NCI-H748 (cell line): ENCODE measurements at regions not wholly inside any gene's neighbourhood (a gene's known extent, or its start where the extent isn't known, plus 50 kb on each side); places are given as distances from the start of the nearest gene placed in this dataset.
"Not testable (repeated sequence)": the region's sequence is repeated elsewhere in the genome, so short reads cannot be mapped to it uniquely, and the experiment has no call there.

ENCODE experiments used
- DNase-seq: peaks from one replicate; lab custom pipeline; 2025; ENCODE audit not compliant: unreplicated experiment; lab: John Stamatoyannopoulos, UW

DNA sequence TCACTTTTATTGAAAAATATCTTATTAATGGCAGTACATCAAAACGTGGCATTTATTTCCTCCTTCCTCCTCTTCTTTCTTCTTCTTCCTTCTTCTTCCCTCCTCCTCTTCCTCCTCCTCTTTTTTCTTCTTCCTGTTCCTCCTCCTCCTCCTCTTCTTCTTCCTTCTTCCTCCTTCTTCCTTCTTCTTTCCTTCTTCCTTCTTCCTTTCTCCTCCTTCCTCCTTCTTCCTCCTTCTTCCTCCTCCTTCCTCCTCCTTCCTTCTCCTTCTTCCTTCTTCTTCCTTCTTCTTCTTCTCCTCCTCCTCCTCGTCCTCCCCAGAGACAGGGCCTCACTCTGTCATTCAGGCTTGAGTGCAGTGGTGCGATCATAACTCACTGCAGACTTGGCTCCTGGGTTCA lies 457.2 kb downstream of the AEBP2 start:
- no peak for DNase-seq

DNA sequence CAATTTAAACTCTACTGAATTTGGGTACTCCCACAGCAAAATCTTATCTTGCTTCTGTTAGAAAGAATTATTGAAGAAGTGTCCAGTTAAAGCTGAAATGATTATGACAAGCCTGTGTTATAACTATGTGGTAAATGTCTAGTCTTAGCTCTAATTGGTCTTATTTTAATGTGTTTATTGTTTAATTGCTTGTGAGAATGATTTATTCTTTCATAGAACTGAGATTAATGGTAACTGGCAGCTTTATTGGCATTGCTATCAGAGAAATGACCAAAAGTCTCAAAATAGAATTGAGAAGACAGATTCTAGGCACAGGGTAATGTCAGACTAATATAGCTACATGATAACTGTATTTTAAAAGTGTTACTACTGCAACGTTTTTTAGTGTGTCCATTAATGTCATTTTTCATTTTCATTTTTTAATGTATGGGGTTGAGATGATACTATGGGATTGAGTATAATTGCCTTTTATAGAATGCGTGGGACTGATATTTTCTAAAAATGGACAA lies 458.7 kb downstream of the AEBP2 start:
- no peak for DNase-seq

DNA sequence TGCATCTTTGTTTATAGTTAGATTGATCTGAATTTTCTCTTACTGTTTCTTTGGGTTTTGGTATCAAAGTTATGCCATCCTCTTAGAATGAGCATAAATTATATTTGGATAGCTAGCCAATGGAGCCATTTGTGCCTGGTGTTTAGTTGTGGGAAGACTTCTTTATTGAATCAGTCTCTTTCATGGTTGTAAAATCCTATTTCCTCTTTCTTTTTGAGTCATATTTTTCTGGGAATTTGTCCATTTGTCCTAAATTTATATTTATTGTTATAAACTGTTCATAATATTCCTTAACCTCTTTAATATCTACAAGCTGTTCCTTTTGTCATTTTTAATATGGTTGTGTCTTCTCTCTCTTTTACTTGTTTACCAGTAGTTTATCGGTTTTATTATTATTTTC lies 462.5 kb downstream of the AEBP2 start:
- DNase-seq: no peak

DNA sequence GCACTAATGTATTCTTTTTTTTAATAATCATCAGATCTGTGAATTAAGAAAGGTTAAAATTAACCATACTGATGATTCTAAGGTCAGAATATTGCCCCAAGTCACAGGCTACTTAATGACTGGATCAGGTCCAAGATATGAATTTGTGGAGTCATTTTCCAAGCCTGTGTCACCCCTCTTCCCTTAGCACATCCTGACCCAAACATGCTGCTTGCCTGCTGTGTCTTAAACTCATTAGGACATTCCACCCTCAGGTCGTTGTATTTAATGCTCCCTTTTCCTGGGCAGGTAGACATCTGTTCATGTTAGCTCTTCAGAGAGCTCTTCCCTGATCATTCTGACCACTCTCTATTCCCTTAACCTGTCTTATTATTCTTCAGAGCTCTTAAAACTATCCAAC lies 463.5 kb upstream of the PDE3A start:
- DNase-seq: no peak

DNA sequence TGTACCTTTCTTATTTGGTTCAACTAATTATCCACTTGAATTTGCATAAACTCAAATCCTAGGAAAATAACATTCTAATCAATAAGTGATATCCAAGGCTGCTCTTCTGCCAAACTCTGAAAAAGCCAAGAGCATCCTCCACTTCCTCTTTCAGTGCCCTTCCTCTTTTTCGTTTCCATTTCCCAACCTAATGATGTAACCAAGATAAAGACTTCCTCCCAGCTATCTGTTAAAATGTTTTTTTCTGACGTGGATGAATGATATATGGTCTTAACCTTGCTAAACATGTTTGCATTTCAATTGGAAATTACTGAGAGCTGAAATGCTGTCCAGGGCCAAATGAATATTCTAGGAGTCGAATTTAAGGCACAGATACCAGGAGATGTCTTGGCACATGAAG lies 459.5 kb upstream of the PDE3A start:
- DNase-seq: no peak

DNA sequence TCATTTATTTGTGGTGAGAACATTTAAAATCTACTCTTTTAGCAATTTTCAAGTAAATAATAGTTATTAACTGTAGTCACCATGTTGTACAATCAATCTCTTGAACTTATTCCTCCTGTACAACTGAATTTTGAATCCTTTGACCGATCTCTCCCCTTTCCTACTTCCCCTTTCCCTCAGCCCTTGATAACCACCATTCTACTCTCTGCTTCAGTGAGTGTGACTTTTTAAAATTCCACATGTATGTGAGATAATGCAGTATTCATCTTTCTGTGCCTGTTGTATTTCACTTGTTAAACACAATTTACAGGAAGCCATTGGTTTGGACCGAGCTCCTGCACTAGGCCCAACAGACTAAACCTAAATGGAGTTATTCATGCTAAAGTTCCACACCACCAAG lies 458.9 kb upstream of the PDE3A start:
- DNase-seq: no peak

DNA sequence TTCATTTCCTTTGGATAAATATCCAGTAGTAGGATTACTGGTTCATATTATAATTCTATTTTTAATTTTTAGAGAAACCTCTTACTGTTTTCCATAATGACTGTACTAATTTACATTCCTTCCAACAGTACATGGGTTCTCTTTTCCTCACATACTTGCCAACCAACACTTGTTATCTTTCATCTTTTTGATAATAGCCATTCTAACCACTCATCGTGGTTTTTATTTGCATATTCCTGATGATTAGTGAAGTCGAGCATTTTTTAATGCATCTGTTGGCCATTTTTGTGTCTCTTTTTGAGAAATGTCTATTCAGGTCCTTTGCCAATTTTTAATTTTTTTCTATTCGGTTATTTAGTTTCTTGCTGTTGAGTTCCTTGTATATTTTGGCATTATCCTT lies 457.7 kb upstream of the PDE3A start:
- DNase-seq: no peak

DNA sequence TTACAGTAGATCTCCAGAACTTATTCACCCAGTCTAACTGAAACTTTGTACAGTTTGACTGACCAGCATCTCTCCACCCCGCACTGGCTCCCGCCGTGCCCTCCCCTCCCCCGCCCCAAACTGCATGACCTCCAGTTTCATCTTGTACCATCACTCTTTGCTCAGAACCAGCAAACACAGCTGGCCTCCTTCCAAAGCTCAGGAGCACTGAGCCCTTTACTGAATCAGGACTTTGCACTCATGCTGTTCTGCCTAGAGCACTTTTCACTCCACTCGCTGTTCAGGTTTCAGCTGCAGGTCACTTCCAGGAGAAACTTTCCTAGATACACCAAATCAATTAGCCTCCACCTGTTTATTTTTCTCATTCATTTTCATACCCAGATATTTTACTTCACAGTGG lies 455.3 kb upstream of the PDE3A start:
- peak; percentile 9 for DNase-seq

DNA sequence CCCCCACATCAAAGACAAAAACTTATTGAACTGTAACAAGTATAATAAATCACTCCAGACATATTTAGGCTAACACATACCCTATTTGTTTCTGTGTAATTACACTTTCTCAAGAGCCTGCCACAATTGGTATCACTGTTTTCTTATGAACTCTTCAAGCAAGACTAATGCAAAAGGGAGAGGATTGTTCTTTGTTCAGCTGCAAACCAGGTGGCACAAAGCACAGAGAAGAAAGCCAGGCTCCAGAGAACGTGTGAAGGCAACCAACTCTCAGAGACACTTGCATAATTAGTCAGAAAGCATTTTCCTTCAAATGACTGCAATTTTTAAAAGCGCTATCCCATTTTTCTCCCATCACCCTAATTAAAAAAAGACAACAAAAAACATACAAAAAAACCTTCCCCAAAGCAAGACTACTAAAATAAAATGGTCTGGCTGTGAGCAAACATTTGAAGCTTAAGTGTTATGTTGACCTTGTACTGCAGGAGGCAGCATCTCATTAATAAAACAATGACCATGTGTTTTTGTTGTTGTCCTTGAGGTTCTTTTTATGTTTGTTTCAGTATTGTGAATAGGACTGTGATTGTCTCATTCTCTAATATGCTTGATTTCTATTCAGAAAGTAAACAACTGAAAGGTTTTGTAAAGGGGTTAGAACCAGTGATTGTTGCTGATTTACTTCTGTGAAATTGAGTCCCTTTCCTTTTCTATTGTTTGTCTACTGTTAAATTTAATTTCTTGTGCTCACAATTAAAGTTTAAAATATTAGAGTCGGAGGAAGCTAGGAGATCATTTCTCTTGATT lies 452.7 kb upstream of the PDE3A start:
- DNase-seq: peak; percentile 96

DNA sequence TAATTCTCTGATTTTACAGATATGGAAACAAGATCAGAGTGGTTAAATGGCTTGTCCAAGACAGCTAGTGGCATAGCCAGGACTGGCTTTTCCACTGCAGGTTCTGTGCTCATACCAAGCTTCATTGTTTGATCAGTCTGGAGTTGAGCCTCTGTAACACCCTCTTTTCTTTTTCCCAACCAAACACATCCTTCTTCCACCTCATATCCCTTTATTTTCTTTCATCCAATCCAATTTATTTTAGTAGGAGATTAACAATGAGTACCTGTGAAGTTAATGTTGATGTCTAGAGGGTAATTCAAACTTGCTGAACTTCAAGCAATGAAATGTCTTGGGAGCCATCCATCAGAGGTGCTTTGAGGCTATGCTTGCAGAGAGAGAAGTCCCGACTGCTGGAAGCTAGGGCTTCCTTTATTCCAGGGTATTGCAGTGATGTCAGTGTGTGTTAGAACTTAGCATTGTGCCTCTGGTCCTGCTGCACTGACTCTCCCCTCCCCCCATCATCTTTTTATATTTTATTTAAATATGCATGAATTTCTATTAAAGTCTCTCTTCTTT lies 452.1 kb upstream of the PDE3A start:
- peak; percentile 77 for DNase-seq

DNA sequence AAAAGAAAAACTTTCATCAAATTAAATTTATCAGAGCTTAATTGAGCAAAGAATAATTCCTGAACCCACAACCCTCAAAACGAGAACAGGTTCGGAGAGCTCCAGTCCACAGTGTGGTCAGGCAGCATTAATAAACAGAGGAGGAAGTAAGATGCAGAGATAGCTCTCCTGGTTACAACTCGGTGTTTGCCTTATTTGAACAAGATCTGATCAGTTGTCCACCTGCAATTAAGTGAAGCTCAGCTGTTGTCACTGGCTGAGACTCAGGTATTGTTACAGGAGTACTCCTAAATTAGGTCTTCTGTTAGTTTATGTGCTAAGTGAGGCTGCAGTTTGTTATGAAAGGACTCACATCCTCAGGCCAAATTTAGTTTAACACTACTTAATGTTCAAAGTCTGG lies 451.4 kb upstream of the PDE3A start:
- DNase-seq: peak; percentile 94

DNA sequence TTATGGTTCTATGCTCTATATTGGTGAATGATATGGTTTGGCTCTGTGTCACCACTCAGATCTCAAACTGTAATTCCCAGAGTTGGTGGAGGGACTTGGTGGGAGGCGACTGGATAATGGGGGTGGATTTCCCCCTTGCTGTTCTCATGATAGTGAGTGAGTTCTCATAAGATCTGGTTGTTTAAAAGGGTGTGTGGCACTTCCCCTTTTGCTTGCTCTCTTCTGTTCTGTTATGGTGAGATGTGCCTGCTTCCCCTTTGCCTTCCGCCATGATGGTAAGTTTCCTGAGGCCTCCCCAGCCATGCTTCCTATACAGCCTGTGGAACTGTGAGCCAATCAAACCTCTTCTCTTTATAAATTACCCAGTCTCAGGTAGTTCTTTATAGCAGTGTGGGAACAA lies 446.6 kb upstream of the PDE3A start:
- DNase-seq: not testable (repeated sequence)

DNA sequence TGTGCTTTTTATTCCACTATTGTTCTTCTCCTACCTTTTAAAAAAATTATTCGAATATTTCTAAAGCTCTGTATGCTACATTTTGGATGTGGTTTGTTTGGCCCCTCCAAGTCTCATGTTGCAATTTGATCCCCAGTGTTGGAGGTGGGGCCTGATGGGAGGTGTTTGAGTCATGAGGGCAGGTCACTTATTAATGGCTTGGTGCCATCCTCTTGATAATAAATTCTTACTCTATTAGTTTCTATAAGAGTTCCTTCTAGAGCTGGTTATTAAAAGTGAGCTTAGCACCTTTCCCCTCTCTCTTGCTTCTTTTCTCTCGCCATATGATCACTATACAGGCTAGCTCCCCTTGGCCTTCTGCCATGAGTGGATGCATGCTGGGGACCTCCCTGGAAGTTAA lies 445.6 kb upstream of the PDE3A start:
- DNase-seq: no peak

DNA sequence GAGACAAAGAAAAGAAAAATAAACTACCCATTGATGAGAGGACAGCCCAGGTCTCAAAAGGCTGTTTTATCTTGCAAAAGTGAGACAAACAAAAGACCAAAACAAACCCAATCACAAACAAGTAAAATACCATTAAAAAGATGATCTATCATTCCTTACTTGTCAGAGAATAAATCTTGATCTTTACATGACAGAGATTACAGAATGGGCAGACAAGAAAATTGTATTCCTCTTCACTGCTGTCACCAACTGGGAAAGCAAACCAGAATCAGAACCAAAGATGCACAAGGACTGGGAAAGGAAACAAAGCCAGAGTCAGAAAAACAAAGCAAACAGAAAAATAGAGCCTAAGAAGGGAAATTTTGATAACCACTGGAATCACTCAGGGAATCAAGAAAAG lies 444.0 kb upstream of the PDE3A start:
- no peak for DNase-seq

DNA sequence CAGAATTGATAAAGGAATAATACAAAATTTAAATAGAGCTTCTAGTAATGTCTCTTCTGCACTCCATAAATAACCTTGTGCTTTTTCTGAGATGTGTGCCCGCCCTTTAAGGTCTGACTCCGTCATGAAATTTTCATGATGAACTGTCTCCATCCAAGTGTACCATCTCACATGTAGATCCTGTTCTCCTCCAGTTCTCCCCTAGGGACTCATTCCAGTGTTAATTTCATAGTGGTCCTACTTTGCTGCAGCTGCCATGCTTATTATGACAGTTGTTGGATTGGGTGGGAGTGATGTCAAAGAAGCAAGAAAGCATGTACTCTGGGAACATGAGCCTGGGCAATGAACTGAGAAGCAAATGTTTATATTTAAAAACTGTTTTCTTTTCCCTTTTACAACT lies 442.5 kb upstream of the PDE3A start:
- DNase-seq: no peak

DNA sequence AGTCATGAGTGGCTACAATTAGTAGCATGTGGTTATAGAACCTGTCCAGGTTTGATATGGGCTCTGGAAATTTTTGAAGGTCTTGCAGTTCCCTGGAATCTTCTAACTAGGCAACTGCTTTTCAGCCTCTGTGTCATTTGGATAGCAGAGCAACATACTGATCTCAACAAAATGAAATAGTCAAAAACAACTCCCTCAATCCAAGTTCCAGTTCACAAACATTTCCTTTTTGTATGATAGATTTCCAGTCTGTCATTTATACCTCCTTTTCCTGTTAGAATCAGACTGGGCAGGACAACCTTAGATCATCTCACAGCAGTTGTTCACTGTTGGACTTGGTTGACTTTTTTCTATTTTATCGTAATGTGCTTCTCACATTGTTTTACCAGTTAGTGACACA lies 442.1 kb upstream of the PDE3A start:
- DNase-seq: no peak

DNA sequence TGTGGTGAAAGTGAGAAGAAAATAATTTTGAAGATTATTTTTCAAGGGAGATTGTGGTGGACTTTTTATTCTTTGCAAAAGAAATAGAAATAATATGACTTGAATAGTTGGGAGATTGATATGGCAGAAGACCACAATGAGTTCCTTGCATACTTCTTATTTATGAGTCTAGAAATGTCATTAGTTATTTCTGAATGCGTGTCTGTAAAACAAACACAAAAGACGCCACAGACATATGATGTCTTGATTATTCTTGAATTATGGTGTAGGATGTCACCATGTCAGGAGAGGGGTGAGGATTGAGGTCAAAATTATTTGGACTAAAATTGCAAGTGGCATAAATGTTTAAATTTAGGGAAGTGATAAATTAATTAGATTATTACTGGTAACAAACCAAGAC lies 440.7 kb upstream of the PDE3A start:
- DNase-seq: no peak

DNA sequence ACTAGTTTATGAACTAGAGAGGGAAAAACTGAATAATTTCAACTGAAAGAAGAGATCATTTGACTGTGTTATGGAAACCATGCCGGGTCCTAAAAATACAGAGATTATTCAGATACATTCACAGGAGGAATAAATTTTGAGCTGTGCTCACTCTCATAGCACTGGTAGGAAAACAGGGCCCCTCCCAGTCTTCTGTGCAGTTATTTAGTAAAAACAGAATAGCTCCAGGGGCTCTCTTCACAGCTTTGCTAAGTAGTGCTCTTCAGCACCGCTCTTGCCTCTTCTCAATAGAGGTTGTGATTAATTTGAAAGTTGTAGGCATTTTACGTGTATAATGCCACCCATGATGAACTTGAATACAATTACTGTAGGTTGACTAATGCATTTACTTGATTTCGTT lies 435.9 kb upstream of the PDE3A start:
- DNase-seq: no peak

DNA sequence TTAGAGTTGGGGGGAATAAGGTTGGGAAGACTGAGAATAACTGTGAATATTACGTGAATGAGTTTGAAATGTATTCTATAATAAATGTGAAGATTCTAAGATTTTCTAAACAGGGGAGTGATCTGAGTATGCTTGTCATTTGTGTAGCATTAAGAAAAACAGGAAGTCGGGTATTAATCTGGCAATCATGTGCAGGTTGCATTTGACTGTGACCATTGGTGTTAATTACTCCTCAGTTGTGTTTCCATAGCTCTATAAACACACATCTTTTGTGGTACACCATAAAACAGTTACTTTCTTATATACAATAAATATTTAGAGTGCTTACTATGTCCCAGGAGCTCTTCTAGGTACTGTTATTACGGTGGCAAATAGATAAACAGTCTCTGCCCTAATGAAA lies 434.4 kb upstream of the PDE3A start:
- no peak for DNase-seq

DNA sequence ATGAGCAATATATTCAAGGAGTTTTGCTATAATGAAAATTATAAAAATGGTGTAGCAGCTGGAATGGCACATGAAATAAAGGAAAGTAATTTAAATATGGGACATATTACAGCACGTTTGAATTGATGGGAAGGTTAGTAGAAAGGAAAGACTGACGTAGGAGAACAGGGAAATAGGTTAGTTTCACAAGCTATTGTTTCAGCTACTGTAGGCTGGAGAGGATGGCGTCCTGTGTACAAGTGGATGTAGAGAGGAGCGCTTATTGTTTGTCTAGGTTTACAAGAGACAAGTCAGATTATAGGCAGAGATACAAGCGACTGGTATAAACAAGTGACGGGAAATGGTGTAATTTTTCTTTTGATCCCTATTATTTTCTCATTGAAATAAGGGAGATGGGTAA lies 431.2 kb upstream of the PDE3A start:
- DNase-seq: no peak

DNA sequence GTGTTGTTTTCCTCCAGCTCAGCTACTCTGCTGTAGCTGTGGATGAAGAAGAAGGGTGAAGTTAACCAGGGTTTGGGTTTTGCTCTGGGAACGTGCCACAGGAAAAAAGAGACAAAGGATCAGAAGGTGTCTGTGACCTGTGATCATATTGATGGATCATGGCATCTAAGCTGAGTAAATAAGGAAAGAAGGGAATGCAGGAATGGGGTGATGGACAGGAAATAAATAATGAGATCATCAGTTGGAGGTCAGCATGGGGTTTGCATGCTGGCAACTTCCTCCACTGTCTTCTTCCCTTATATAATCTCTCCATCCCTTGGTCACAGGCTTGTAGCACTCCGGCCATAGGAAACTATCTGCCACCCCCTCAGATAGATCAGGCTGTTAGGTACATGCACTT lies 430.3 kb upstream of the PDE3A start:
- DNase-seq: no peak

DNA sequence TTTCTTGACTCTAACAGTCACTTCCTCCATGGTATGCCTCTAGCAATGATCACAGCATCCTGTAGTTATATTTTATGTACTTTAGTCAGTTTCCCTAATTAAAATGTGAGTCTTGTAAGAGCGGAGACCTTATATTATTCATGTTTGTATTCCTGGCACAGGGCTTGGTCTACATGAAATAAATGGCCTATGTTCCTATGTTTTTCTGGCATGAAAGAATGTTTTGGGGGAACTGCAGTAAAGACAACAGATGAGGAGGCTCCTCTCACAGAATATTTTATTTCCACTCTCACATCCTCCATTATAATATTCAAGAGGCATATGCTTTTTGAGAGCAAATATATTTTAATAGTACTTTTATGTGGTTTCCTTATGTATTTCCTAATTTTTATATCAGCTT lies 429.8 kb upstream of the PDE3A start:
- no peak for DNase-seq

DNA sequence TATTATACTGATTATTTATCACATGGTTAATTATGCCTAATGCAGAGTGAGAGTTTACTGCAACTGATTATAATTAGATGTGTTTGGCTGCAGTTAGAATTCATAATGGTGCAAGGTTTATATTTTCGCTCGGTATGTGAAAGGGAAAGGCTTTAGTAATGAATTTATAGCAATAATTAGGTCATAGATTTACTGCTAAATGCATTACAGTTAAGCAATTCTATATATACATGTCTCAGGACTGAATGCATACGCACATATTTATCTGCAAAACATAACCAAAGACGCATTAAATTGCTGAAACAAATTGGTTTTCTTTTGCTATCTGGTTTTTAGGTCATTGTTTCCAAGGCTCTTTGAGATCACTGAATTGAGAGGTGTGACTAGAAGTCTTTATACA lies 428.1 kb upstream of the PDE3A start:
- no peak for DNase-seq
